Spleen (tissue), 11 donors: ENCODE measurements at regions not wholly inside any gene's neighbourhood (a gene's known extent, or its start where the extent isn't known, plus 50 kb on each side); places are given as distances from the start of the nearest gene placed in this dataset.

Experiments used
- DNase-seq: peaks from one replicate; pipeline ENCODE4 v3.0.0-alpha.2; 2020
- H3K27ac ChIP-seq, 8 donors: fragments of 200-600 bp; sonication (generic) in 7 of 8; 1 replicate in 4 of 8; 2 replicates in 4 of 8; pipeline versions ENCODE4 v1.5.0 to v1.8.0; 2016 to 2021; ENCODE audit warnings: inconsistent platforms in 4 of 8, mild to moderate bottlenecking in 4 of 8, moderate library complexity in 1 of 8
- H3K27me3 ChIP-seq, 7 donors: fragments of 200-600 bp; sonication (generic) in 6 of 7; replicated peaks in 1 of 7; 1 replicate in 4 of 7; 2 replicates in 3 of 7; pipeline versions ENCODE4 v1.5.0 to v1.8.0; 2016 to 2021; ENCODE audit warnings: inconsistent platforms in 3 of 7, mild to moderate bottlenecking in 1 of 7
- H3K36me3 ChIP-seq, 6 donors: fragments of 200-600 bp; sonication (generic) in 5 of 6; 1 replicate in 4 of 6; 2 replicates in 2 of 6; pipeline versions ENCODE4 v1.5.0 to v1.8.0; 2016 to 2021; ENCODE audit warnings: inconsistent platforms in 2 of 6
- H3K4me1 ChIP-seq, 6 donors: fragments of 200-600 bp; sonication (generic) in 5 of 6; 1 replicate in 3 of 6; 2 replicates in 3 of 6; pipeline versions ENCODE4 v1.5.0 to v1.8.0; 2016 to 2021; ENCODE audit warnings: inconsistent platforms in 3 of 6
- H3K4me3 ChIP-seq, 8 donors: fragments of 200-600 bp; sonication (generic) in 7 of 8; 1 replicate in 4 of 8; 2 replicates in 4 of 8; pipeline versions ENCODE4 v1.5.0 to v1.8.0; 2016 to 2021; ENCODE audit warnings: inconsistent platforms in 4 of 8, mild to moderate bottlenecking in 4 of 8, moderate library complexity in 2 of 8
- H3K9me3 ChIP-seq, 8 donors: fragments of 200-600 bp; sonication (generic) in 7 of 8; 1 replicate in 4 of 8; 2 replicates in 4 of 8; pipeline versions ENCODE4 v1.5.0 to v1.8.0; 2016 to 2021; ENCODE audit warnings: inconsistent platforms in 4 of 8
- POLR2A ChIP-seq, 3 donors: fragments of 450-650 bp; IDR thresholded peaks; one replicate each; pipeline ENCODE4 v1.5.1; 2017; ENCODE audit warnings: antibody characterized with exemption in 3 of 3, mild to moderate bottlenecking in 1 of 3
- POLR2AphosphoS5 ChIP-seq, 3 donors: sonication (generic); formaldehyde crosslinking; IDR thresholded peaks; one replicate each; pipeline ENCODE4 v1.5.1; 2017; ENCODE audit warnings: antibody characterized with exemption in 3 of 3
- WGBS, 5 donors: extraction: QIAGEN DNeasy Blood & Tissue Kit in 3 of 5; methylation state at CpG; one replicate each; pipeline versions ENCODE4 v1.1.5 to v1.1.7; 2013 to 2018; 5-methylcytosine and 5-hydroxymethylcytosine counted together
- intact Hi-C: fragments of 100-400 bp; cut with DNase I; formaldehyde crosslinking; loops from one replicate; pipeline ENCODE4 v1.15.0; 2023; ENCODE audit warnings: low total_unique reads
- TF ChIP-seq, protein P1 (sequence below), 11 experiments: fragments of 200-600 bp in 7 of 11; fragments of 450-650 bp in 4 of 11; sonication (generic) in 4 of 11; IDR thresholded peaks in 8 of 11; conservative IDR thresholded peaks in 3 of 11; 1 replicate in 7 of 11; 2 replicates in 4 of 11; pipeline versions ENCODE4 v1.4.0 to v1.8.0; 2016 to 2021; ENCODE audit warnings: antibody characterized with exemption in 11 of 11, inconsistent platforms in 4 of 11, mild to moderate bottlenecking in 1 of 11
- donor health status: healthy with polysubstance abuse.
- donor health status: DM: no; HTN: no; CAD: no; lungs with moderate emphysema.
- donor health status: DM: no; HTN: no; CAD: no.
- donor health status: Bipolar disorder and iron deficiency.
- donor health status: healthy.
- donor health status: DM: no; HTN: no; CAD: no.
- donor health status: DM: yes; HTN: yes; CAD: no.

DNA sequence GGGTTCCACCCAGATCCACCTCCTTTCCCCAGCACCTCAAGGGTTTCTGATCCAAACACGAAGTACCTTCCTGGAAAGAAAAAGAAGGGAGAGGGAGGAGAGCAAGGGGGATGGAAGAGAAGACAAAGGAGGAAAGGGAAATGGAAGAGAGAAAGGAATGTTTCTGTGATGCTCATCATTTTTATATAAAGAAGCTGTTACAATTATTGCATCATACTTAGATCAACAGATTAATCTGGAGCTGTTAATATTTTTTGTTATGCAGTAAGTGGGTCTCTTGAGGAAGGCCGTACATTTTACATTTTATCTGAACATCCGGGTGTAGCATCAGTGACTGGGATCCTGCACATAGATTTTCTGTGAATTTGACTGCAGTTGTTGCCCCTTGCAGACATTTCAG, 60.6 kb upstream of the NEDD4L start:
- intact Hi-C loops: no loop called here
- H3K4me1 ChIP-seq: no peaks in the 10 kb centered on the region
- H3K27me3 ChIP-seq: no peaks in the 10 kb centered on the region
- H3K9me3 ChIP-seq: peaks cover 0 to 5% (median 0%) of the 10 kb centered on the region in 8 donors
- no peak overlapping the region for H3K27ac ChIP-seq
- H3K4me3 ChIP-seq: no peak overlapping the region
- H3K36me3 ChIP-seq: no peaks in the 10 kb centered on the region
- DNase-seq: no peak
- WGBS, 5 donors: 70 to 85% (median 73%) methylated on average over 3 of the region's 3 CpGs
- TF ChIP-seq, protein P1, sequence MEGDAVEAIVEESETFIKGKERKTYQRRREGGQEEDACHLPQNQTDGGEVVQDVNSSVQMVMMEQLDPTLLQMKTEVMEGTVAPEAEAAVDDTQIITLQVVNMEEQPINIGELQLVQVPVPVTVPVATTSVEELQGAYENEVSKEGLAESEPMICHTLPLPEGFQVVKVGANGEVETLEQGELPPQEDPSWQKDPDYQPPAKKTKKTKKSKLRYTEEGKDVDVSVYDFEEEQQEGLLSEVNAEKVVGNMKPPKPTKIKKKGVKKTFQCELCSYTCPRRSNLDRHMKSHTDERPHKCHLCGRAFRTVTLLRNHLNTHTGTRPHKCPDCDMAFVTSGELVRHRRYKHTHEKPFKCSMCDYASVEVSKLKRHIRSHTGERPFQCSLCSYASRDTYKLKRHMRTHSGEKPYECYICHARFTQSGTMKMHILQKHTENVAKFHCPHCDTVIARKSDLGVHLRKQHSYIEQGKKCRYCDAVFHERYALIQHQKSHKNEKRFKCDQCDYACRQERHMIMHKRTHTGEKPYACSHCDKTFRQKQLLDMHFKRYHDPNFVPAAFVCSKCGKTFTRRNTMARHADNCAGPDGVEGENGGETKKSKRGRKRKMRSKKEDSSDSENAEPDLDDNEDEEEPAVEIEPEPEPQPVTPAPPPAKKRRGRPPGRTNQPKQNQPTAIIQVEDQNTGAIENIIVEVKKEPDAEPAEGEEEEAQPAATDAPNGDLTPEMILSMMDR (IDR thresholded peaks at IDR 0.05 in 8 of 11, conservative IDR thresholded peaks at IDR 0.05 in 3 of 11): no peak
- TF ChIP-seq POLR2A (IDR thresholded peaks at IDR 0.05) (no peak), POLR2AphosphoS5 (IDR thresholded peaks at IDR 0.05) (no peak)

DNA sequence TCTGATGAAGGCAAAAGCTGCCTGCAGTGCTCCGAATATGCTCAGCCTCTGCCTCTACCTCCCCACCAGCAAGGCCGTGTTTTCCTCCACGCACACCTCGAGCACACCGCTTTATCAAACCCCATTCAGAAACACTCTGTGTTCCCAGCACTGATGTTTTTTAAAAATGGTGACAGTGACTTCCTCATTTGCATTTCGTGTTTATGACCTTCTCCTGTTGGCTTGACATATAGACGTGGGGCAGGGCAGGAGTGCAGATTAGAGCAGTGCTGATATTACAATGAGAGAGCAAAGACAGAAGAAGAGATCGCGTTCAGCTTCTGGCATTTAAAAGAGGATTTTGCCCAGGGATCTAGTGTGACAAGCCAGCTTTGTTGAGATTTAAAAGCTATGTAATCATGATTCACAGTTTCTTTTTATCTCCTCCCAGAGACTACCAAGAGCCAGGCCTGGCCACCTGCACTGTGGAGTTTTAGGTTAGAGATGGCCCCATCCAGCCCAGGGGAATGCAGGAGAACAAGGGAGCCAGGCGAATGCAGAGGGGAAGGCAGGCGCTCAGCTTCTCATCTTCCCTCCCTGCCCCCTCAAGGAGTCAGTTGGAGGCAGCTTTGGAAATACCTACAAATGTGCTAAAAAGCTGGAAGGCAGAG, 61.5 kb upstream of the NEDD4L start:
- H3K27me3 ChIP-seq: no peaks in the 10 kb centered on the region
- TF ChIP-seq, protein P1 (IDR thresholded peaks at IDR 0.05 in 8 of 11, conservative IDR thresholded peaks at IDR 0.05 in 3 of 11): no peak
- TF ChIP-seq POLR2AphosphoS5 (IDR thresholded peaks at IDR 0.05) (no peak), POLR2A (IDR thresholded peaks at IDR 0.05) (no peak)
- WGBS, 5 donors: 76 to 85% (median 79%) methylated on average over 10 to 11 of the region's 11 CpGs
- H3K36me3 ChIP-seq: no peaks in the 10 kb centered on the region
- no peak overlapping the region for H3K4me3 ChIP-seq
- no peaks in the 10 kb centered on the region for H3K4me1 ChIP-seq
- H3K27ac ChIP-seq: no peak overlapping the region
- intact Hi-C loops: no loop called here
- DNase-seq: no peak
- H3K9me3 ChIP-seq: no peaks in the 10 kb centered on the region

DNA sequence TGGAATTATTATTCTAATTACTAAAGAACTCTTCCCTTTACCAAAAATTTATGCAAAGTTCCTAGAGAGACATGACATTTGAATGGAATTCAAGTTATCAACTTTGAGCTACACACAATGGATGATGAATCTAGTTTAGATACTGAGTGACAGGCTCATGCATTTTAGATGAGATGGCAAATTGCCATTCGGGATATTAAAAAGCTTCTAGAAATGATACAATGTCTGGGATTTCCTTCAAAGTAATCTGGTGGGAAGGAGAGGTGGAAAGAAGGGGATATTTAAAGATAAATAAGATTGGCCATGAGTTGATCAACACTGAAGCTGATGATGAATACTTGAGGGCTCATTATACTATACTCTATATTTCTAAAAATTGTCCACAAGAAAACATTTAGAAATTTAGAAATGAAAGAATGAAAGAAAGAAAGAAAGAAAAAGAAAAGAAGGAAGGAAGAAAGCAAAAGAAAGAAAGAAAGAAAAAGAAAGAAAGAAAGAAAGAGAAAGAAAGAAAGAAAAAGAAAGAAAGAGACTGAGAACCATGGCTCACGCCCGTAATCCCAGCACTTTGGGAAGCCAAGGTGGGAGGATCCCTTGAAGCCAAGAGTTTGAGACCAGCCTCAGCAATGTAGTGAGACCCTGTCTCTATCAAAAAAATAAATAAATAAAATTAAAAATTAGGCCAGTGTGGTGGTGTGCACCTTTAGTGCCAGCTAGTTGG, 62.6 kb upstream of the NEDD4L start:
- no peaks in the 10 kb centered on the region for H3K27me3 ChIP-seq
- H3K4me1 ChIP-seq: peaks cover 0 to 4% (median 3%) of the 10 kb centered on the region in 6 donors
- intact Hi-C loops: no loop called here
- no peak for DNase-seq
- H3K36me3 ChIP-seq: no peaks in the 10 kb centered on the region
- 87 to 98% (median 92%) methylated on average over 3 of the region's 3 CpGs for WGBS, 5 donors
- TF ChIP-seq POLR2AphosphoS5 (IDR thresholded peaks at IDR 0.05) (no peak), POLR2A (IDR thresholded peaks at IDR 0.05) (no peak)
- TF ChIP-seq, protein P1 (IDR thresholded peaks at IDR 0.05 in 8 of 11, conservative IDR thresholded peaks at IDR 0.05 in 3 of 11): no peak
- H3K9me3 ChIP-seq: no peaks in the 10 kb centered on the region
- H3K4me3 ChIP-seq: no peak overlapping the region
- no peak overlapping the region for H3K27ac ChIP-seq

DNA sequence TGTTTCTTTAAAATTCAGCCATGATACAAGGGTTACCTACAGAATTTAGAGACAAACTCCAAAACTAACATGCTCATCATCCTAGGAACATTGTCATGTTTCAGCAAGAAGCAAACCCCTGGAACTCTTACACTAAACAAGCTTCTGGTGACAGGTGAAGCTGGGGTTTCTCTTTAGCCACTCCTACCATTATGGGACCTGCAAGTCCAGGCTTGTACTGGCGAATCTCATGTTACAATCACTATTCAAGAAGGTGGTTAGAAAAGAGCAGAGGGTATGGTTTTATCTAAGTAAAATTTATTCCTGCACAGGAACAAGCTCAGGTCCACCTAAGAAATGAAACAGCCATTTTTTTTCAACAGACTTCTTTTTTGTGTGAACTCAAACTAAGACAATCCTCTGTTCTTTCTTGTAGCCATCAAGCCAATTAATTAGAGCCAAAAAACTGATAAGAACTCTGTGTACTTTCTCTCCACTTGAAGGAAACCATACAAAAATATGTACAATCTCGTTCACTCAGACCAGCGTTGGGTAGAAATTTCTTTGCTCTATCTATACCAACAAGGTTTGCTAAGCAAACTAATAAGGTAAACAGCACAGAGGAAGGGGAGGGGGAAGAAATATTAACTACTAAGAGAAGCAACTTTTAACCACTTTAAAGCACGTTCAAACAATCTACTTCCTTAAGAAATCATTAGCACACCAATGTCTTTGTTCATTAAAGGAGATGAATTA, 63.3 kb upstream of the NEDD4L start:
- intact Hi-C loops: no loop called here
- H3K27ac ChIP-seq: no peak overlapping the region

More for the DNA sequence above, 63.3 kb upstream of the NEDD4L start:
- TF ChIP-seq, protein P1 (IDR thresholded peaks at IDR 0.05 in 8 of 11, conservative IDR thresholded peaks at IDR 0.05 in 3 of 11): no peak
- TF ChIP-seq POLR2A (IDR thresholded peaks at IDR 0.05) (no peak), POLR2AphosphoS5 (IDR thresholded peaks at IDR 0.05) (no peak)
- no peak overlapping the region for H3K4me3 ChIP-seq
- H3K9me3 ChIP-seq: no peaks in the 10 kb centered on the region
- WGBS, 5 donors: 79 to 90% (median 84%) methylated on average over 4 of the region's 4 CpGs
- no peak for DNase-seq
- H3K4me1 ChIP-seq: peaks cover 0 to 10% (median 7%) of the 10 kb centered on the region in 6 donors
- H3K27me3 ChIP-seq: no peaks in the 10 kb centered on the region
- no peaks in the 10 kb centered on the region for H3K36me3 ChIP-seq
